Superior temporal gyrus (tissue), 1 donor: ENCODE measurements at regions not wholly inside any gene's neighbourhood (a gene's known extent, or its start where the extent isn't known, plus 50 kb on each side); places are given as distances from the start of the nearest gene placed in this dataset.

Experiments used
- DNase-seq: peaks from one replicate; pipeline ENCODE4 v3.0.0-alpha.2; 2016; ENCODE audit errors: extremely low spot score

DNA sequence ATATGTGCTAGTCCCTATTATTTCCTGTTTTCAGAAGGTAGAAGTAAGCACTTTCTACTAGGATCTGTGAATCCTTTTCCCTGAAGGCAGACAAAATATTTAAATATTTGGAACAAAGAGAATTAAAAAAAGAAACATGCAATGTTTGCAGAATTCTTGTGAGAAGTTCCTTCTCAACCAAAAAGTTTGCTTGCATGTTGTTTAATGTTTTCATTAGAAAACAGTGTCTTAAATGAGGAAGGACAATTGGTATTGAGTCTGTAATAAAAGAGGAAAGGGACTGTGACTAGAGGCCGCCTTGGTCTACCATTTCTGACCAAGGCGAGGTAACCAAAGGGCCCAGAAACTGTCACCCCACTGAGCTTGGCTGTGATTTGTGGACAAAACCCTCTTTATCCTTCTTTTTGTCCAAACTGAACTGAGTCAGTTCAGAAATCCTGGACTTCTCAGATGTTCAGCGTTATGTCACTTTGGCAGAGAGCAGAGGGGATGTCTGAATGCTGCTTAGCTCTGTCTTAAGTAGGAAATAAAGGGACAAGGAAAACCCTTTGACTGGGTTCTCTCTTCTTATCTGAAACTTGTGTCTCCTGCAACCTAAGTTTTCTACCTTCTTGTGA, 129.8 kb upstream of the CPM start:
- no peak for DNase-seq

DNA sequence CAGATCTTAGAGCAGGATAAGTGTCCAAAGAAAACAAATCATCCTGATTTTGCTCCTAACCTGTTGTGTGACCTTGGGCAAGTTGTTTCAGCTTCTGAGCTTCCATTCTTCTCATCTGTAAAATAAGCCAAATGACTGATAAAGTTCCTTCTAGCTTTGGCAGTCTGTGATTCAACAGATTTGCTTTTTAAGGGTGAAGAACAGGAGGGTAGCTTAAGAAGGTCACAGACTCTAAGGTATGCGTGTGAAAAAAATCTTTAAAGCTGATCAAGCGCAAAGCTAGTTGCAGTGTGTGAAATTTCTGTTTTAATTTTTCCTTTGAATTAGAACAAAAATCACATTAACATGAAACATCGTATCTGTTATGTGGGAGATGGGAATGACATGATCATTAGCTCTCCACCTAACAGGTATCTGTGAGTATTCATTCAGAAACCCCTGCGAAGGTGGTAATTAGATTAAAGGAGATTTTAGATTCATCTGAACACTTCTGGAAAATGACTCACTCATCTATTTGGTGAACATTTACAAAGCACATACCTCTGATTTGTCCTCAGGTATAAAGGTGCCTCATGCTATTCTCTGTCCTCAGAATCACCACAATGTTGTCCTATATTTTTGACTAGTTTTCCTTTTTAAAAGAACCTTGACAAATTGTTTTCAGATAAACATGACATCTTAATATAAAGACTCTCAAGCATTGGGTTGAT, 131.9 kb upstream of the CPM start:
- DNase-seq, result no peak

DNA sequence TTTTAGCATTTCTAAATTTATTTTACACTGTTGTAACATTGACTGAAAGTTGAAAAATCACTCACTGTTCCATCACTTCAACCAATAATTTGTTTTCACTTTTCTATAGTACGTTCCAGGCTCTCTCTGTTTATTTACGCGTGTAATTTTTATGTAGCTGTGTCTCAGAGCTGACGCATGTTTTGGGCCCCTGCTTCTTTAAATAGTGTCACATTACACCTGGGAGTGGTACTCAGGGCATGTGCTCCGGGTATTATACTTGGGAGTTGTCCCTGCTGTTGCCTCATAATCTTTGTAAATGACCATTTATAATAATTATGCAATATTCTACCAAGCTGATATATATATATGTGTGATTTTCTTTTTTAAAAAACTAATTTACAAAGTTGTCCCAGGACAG, 132.8 kb upstream of the CPM start:
- DNase-seq, result no peak

DNA sequence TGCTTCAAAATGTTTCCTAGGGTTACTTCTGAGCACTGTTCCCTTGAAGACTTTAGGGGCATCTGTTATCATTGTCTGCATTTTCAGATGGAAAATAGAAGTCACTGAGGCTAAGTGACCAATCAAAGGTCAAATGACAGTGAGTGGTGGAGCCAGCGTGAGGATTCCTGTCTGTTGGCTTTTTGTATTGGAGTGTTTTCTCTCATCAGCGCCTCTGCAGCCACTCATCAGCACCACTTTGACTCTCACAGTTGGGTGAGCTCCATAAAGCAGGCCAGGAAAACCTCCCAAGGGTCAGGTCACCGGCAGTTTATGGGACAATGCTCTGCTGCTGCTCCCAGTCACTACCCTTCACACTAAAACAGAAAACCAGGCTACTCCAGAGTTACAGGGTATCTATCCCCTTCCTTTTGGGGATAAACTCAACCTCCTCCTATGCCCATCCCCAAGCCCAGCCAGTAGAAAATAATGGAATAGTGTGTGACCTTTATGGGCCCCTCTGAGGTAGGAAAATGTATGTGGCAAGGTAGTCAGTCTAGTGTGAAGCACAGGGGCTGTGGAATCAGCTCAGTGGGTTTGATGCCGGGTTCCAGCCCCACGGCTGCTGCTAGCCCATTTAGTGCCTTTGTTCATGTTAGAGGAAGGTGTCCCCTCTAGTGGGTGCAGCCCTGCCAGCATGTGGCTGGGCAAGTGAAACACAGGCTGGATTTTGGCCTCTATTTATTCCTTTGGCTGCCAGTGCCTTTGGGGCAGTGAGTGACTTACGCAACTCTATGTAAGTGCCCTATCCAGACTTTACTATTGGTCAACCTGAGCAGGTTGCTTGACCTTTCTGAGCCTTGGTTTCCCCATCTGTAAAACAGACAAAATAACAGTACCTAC, 133.8 kb upstream of the CPM start:
- DNase-seq, result no peak

DNA sequence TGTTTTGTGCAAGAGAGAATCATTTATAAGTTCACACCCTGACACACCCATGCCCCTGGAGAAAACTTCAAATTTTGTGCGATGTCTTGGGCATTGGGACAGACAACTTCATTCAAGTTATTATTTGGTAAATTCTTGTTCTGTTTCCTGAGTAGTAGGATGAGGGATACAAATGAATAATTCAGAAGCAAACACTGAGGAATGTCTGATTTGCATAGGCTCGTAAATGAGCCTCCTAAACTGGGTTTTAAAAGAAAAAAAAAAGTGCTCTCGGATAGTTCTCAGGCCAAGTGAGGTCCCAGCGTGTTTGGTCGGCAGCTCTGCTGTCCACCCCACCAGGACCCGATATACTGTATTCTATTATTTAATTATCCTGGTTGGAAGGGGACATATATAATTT, 134.7 kb upstream of the CPM start:
- no peak for DNase-seq

DNA sequence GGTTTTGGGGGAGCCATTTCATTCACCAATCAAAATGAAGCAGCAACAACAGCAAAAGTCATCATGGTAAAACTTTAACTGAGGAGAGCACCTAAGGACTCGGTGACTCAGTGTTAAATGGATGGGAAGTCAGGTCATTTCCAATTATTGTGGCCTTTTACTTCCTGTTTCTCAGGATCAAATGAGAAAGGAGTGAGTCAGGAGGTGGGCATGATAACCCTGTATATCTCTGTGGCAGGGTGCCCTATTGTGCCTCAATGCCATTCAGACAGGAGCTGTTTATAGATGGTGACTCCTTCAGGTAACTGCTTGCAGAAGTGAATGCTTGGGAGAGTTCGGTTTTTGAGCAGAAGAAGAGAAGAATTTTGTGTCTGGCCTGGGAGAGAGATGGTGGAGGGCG, 135.5 kb upstream of the CPM start:
- DNase-seq, result no peak

DNA sequence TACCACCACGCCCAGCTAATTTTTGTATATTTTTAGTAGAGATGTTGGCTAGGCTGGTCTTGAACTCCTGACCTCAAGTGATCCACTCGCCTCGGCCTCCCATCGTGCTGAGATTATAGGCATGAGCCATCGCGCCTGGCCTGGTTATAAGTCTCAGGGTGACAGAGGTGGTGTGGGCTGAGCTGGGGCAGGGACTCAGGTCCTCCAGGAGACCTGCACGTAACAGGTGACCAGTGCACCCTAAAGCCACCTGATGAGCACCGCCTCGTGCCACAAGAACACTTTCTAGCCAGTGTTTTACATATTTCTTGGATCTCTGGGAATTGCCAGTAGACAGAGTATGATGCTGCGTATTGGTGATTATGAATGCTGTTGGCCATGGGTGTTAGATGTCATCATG, 136.5 kb upstream of the CPM start:
- DNase-seq, result no peak

DNA sequence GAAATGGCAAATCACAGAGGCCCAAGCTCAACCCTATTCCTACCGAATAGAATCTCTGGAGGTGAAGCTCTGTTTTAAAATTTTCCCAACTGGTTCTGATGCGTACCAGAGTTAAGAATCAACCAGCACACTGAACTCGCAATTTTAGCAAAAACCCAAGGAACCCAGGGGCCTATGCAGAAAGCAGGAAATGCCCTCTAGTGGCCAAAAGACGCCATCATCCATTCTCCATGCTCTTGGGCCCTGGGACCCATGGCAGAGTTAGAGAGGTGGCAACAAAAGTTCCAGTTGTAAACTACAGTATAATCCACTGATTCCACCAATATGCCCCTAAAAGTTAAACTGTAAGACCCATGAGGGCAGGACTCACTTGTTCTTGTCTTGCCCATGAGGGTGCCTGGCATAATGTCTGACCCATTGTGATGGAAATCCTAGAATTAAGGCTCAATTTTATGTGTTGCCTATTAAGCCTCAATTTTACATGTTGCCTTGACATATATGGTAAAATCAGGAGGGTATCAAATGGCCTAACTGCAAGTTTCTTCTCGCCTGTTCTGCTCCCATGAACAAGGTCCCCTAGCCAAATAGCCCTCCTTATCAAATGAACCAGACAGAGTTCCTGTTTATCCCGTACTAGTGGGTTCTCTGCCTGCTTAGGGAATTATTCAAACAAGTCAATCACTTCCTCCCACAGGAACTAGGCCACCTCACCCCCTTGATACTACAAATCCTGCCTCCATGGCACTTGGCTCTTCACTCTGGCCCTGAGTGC, 137.5 kb upstream of the CPM start:
- peak; percentile 94 for DNase-seq

DNA sequence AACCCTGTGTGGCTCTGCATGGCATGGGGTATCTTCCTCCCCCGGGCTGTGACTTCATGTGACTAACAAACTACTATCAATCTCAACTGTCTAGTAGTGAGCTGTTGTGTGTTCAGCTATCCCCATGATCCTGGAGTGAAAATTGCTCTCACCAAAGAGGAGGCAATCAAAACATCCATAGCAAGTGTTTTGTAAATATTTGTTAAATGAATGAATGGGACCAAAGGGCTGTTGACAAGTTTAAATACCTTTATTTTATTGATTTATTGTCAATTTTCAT, 138.1 kb upstream of the CPM start:
- DNase-seq, result no peak

DNA sequence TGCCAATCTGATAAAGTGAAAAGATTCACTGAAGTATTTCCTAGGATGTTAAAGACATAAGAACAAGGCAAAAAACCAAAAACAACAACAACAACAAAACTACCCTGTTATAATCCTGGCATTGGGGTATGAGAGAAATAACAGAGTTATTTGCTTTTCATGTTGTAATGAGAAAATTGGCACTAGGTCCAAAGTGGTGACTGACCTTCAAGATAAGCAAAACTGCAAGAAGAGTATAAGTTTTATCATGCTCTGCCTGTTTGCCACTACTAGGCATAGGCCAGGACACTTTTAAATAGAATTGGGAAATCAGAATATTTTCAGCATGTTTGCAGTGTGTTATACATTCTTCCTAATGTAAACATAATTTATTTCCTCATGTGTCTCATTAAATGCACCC, 140.1 kb upstream of the CPM start:
- no peak for DNase-seq

DNA sequence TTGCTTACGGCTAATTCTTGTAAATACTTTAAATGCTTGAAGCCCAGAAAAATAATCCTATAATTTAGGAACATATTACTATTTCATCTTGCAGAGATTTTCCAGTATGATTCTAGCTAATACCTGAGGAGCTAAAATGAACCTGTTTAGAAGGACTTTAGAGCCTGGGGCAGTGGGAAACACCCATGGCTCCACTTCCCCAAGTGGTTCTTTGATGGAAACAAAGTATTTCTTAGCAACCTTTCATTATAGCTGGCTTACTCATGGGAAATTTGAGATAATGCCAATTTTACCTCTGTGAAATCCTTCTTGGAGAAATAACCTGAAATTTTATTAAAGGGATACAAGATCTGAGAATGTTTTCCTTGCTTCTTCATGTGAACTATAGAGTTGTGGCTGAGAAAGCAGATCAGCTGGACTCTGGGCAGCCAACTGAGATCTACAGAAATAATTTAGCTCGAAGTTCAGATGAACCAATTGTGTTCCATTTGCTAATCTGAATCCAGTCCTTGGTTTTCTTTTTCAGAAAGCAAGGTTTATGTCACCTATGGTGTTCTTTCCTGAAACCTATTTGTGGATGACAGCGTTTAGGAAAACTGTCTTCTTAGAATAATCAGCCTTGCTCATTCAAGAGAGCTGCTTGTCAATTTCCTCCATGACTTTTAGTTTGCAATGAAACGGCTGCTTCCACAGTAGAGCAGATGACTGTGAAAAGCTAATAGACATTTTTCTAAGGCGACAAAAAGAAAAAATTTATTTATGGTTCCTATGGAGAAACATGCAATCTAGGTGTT, 141.8 kb upstream of the CPM start:
- DNase-seq, result no peak

DNA sequence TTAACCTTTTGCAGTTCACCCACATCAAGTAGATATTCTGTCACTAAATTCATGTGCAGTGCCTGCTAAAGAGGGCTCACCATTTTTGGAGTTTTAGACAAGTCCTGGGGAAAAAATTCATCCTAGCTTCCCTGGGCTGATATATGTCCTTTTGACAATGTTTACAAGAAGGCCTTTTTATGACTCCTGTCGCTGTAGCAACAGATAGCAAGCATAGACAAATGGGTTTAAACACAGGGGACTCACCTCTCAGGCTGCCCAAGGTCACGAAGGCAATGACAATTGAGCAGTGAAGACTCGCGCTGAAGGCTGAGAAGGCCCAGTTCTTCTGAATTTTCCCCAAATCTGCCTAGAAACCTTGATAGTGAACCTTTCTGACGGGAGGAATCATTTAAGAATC, 150.7 kb upstream of the CPM start:
- no peak for DNase-seq

DNA sequence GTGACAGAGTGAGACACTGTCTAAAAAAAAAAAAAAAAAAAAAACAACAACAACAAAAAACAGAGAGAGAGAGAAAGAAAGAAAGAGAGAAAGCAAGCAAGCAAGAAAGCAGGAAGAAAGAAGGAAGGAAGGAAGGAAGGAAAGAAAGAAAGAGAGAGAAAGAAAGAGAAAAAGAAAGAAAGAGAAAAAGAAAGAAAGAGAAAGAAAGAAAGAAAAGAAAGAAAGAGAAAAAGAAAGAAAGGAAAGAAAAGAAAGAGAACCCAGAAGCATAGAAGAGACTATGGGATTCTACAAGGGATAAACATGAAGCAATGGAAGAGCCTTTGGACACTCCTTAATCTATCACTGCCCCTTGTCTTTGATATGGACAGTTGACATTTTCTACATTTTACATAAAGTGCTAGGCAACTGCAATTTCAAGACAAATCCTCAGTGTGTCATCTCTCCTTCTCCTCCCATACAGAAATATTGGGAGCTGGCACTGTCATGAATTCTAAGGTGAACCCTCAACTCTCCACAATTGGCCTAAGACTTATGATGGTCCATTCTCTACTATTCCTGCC, 151.9 kb upstream of the CPM start:
- no peak for DNase-seq

DNA sequence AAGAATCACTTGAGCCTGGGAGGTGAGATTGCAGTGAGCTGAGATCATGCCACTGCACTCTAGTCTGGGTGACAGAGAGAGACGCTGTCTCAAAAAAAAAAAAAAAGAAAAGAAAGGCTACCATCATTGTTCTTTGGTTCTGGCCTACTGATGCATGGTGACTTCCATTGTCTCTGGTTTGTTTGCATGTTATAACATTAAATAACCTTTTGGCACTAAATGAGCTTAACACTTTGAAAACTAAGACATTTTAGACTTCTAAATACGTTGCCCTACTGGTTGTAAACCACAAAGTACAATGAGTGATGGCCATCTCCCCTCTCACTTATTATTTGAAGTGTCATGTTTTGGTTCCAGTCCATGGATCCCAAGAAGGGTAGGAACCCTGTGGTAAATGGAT, 152.9 kb upstream of the CPM start:
- DNase-seq, result no peak

DNA sequence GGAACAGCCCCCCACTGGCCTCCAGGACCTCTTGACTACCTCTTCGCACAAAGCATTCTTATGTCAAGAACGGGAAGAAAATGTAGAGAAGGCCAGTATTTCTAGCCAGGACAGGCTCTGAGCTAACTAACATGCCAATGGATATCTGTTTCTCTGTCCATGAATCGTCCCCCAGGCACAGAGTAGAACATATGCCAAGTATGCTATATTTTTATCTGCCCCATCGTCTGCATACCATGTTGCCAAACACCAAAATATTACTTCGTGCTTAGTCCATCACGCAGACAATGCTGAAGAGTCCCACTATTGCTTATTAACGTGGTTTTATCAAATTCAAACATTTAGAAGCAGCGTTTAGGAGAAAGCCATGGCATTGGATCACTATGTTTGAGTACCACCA, 151.4 kb upstream of the CPSF6 start:
- DNase-seq, result no peak

DNA sequence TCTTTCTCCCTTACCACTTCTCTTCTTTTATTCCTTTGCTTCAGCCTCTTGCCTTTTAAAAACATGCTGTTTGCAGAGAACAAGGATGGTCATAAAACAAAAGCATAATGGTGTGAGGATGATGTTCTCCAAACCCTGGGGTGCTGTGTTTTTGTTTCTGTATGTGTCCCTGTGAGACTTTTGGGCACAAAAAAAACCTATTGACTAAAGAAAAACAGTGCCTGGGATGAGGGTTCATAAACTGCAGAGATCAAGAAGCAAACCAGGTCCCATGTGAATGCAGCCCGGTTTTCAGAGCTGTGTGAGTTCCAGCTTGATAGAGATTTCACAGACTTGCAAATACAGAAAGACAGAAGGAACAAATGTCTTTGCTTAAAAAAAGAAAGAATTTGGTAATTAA, 148.6 kb upstream of the CPSF6 start:
- DNase-seq, result no peak

DNA sequence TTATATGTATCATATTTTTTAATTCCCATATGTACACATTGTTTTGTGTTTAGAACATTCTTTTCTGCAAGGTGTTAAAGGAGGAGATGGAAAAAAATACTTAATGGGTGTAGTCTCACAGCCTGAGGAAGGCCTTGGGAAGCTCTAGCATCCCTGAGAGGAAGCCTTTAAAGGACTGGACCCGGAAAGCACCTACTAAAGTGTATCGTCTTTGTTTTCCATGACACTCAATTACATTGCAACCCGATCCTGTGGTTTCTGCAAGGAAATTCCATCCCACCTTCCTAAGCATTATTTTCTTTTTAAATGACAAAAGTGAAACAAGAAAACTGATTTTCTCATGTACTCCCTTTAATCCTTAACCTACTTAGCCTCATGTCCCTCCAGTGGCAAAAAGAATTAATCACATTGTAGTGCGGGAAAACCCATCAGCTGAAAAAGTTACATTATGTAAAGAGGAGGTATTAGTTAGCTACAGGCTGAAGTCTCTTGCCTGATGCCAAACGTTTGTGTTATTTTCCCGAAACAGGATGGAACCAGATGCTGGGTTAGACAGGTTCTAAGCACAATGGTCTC, 147.8 kb upstream of the CPSF6 start:
- DNase-seq, result no peak

DNA sequence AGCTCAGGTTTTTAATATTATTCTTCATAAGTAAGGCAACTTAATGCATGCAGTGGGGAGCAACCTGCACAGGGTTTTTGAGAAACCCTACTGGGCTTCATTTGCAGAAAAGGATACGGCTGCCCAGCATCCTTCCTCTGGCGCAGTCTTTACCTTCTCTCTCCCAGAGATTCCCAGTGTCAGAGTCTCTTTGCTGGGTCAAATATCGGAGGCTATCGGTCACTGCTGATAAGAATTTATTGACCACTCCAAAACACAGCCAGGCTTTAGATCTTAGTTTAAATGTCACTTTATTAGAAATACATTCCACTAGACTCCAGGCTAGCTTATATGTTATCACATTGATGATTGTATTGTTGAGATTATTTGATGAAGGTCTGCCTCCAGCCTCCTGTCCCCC, 147.2 kb upstream of the CPSF6 start:
- DNase-seq, result no peak

DNA sequence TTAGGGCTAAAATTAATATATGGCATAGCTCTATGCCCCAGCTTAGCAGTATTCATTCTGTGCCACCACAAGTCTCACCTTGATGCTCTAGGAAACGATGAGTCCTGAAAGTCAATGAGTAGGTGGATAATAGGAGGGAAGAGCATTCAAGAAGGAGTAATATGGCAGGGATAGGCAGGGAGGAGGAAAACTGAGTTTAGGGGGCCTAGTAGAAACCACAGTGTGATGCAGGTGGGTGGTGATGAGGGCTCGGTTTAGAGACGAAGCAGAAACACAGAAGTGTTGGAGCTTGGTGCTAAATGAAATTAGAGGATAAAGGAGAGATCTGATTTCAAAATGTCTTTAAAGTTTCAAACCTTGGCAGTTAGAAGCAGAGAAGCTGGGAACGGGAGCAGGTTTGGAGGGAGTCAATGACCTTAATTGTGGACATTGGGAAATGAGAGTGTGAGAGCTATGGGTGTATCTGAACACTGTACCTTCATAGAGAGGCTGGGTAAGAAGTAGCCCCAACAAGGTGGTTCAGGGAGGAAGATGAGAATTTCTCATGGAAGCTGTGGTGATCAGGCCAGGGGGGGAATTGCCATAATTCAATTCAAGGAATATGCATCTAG, 144.7 kb upstream of the CPSF6 start:
- DNase-seq, result no peak

DNA sequence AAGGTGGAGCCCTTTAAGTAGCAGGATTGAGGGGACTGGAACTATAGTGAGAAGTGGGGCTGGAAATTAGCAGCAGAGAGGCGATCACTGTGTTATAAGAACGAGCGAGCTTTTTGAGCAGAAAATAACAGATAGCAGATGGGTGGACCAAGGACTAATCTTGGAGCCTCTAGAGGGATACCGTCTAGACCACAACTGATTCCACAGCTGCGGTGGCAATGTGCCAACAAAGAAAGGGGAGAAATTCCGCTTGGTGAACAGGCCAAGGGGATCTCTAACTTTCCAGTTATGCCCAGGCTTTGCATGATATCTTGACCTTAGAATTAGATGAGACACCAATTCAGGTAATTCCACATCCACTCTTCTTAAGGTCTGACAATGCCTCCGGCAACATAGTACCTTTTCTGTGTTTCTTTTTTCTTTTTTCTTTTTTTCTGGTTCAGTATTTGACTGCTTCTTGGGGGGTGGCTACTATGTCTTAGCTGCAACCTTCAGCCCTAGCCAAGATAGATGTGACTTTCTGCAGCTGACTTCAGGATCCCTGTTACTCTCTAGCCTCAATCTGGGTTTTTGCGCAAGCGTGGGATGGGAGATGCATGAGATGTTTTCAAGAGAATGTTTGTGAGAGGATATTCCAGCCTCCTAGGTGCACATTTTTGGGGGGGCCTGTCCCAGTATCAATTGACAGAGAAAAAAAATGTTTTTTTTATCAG, 143.4 kb upstream of the CPSF6 start:
- DNase-seq, result no peak
